HepG2 (cell line): ENCODE measurements at regions not wholly inside any gene's neighbourhood (a gene's known extent, or its start where the extent isn't known, plus 50 kb on each side); places are given as distances from the start of the nearest gene placed in this dataset.

Experiments
- ATAC-seq: fragments of 200-7000 bp; cut with Tn5 transposase; 3 replicates; pipeline ENCODE4 v1.9.1; 2020; ENCODE audit warnings: mild to moderate bottlenecking, moderate library complexity
- BruUV-seq: library from RNA; stranded (reverse); fragments of 400-500 nt; replicated peaks from 2 replicates; lab custom pipeline; 2021; lab: Mats Ljungman, UMichigan
- CTCF ChIA-PET: fragments of 300-600 bp; formaldehyde crosslinking; extraction: SDS; loops from one replicate; lab custom pipeline; 2021; ENCODE audit warnings: low total read pairs, inconsistent platforms, low intra/inter-chr PET ratio; lab: Yijun Ruan, JAX
- POLR2A ChIA-PET: fragments of 350-600 bp; sonication (Branson Sonifier 250); formaldehyde crosslinking; loops from one replicate; lab custom pipeline; 2020; ENCODE audit warnings: antibody characterized with exemption, inconsistent platforms; lab: Yijun Ruan, JAX
- DNase-seq: peaks from one replicate; pipeline ENCODE4 v3.0.0-alpha.2; 2015; ENCODE audit warnings: low spot score
- FAIRE-seq: peaks from 3 replicates; lab custom pipeline; 2011; peaks lifted over from hg19 to GRCh38; lab: Jason Lieb, UNC
- H2AFZ ChIP-seq: one replicate; pipeline ENCODE4 v1.6.1; 2011; ENCODE audit warnings: low read length, inconsistent platforms
- H3K27ac ChIP-seq: fragments of 300-600 bp; 3 replicates; pipeline ENCODE4 v1.8.0; 2011; ENCODE audit warnings: mixed run types, mild to moderate bottlenecking, mixed read lengths, low read length, inconsistent platforms; ENCODE audit not compliant: insufficient read depth; ENCODE audit errors: extremely low read length
- H3K27me3 ChIP-seq, 2 experiments: fragments of 200-600 bp in 1 of 2; 2 replicates in 1 of 2; 3 replicates in 1 of 2; pipeline versions ENCODE4 v1.6.0 to v1.8.0; 2011; ENCODE audit warnings: low read length in 2 of 2, mild to moderate bottlenecking in 2 of 2, moderate library complexity in 2 of 2, inconsistent platforms in 1 of 2; ENCODE audit not compliant: insufficient read depth in 2 of 2, control insufficient read depth in 1 of 2
- H3K36me3 ChIP-seq, 2 experiments: fragments of 200-600 bp in 1 of 2; replicated peaks in 1 of 2; 2 replicates in 1 of 2; 3 replicates in 1 of 2; pipeline versions ENCODE4 v1.5.1 to v1.8.0; 2011; ENCODE audit warnings: low read length in 2 of 2, inconsistent platforms in 1 of 2; ENCODE audit not compliant: insufficient read depth in 2 of 2, control insufficient read depth in 1 of 2
- H3K4me1 ChIP-seq: 2 replicates; pipeline ENCODE4 v1.5.1; 2012; ENCODE audit warnings: low read length, inconsistent platforms; ENCODE audit not compliant: insufficient read depth
- H3K4me2 ChIP-seq: 2 replicates; pipeline ENCODE4 v1.6.0; 2011; ENCODE audit warnings: low read depth, low read length, inconsistent platforms
- H3K4me3 ChIP-seq, 3 experiments: fragments of 200-600 bp in 1 of 3; sonication (generic), shearing (Covaris generic) in 1 of 3; replicated peaks in 1 of 3; 2 replicates each; pipeline ENCODE4 v1.5.1; 2011 to 2016; ENCODE audit warnings: low read length in 3 of 3, inconsistent platforms in 2 of 3, low read depth in 2 of 3, mild to moderate bottlenecking in 2 of 3, control low read depth in 1 of 3, mixed read lengths in 1 of 3; ENCODE audit not compliant: insufficient read depth in 1 of 3
- H3K79me2 ChIP-seq: one replicate; pipeline ENCODE4 v1.6.1; 2011; ENCODE audit warnings: low read length, inconsistent platforms; ENCODE audit not compliant: insufficient read depth
- H3K9ac ChIP-seq: 2 replicates; pipeline ENCODE4 v1.6.0; 2011; ENCODE audit warnings: mild to moderate bottlenecking, low read depth, low read length, inconsistent platforms; ENCODE audit not compliant: insufficient read depth
- H3K9me3 ChIP-seq: 2 replicates; pipeline ENCODE4 v1.5.1; 2012; ENCODE audit warnings: mild to moderate bottlenecking, low read length
- H4K20me1 ChIP-seq: 2 replicates; pipeline ENCODE4 v1.6.0; 2011; ENCODE audit warnings: inconsistent platforms, mild to moderate bottlenecking, low read length, moderate library complexity; ENCODE audit not compliant: insufficient read depth
- ARNTL ChIP-seq: sonication (generic); formaldehyde crosslinking; IDR thresholded peaks from 2 replicates; pipeline ENCODE4 v1.4.0; 2020; ENCODE audit warnings: mild to moderate bottlenecking, missing genetic modification reagents
- ATF7 ChIP-seq, 2 experiments: fragments of 450-650 bp in 1 of 2; sonication (generic) in 1 of 2; formaldehyde crosslinking in 1 of 2; IDR thresholded peaks; 2 replicates each; pipeline versions ENCODE4 v1.4.0 to v1.6.1; 2016 to 2020; ENCODE audit warnings: antibody characterized with exemption in 1 of 2, mild to moderate bottlenecking in 1 of 2, missing genetic modification reagents in 1 of 2
- BORCS8-MEF2B ChIP-seq: sonication (generic); formaldehyde crosslinking; IDR thresholded peaks from 2 replicates; pipeline ENCODE4 v1.8.0; 2022; ENCODE audit warnings: mild to moderate bottlenecking, missing genetic modification reagents
- CHD2 ChIP-seq: IDR thresholded peaks from 2 replicates; pipeline ENCODE4 v1.6.1; 2011; ENCODE audit warnings: low read depth, low read length, improper control_type of control experiment
- JUND ChIP-seq: sonication (generic); formaldehyde crosslinking; IDR thresholded peaks from 2 replicates; pipeline ENCODE4 v1.8.0; 2022; ENCODE audit warnings: mild to moderate bottlenecking, missing genetic modification reagents
- MXD3 ChIP-seq: IDR thresholded peaks from 2 replicates; pipeline ENCODE4 v1.6.1; 2016; ENCODE audit warnings: mild to moderate bottlenecking, missing biosample characterization, missing genetic modification reagents
- NCOA5 ChIP-seq: sonication (generic); formaldehyde crosslinking; IDR thresholded peaks from 2 replicates; pipeline ENCODE4 v1.4.0; 2020; ENCODE audit warnings: missing genetic modification reagents
- PHF8 ChIP-seq: sonication (generic); formaldehyde crosslinking; IDR thresholded peaks from 2 replicates; pipeline ENCODE4 v1.5.0; 2020; ENCODE audit warnings: missing genetic modification reagents
- SMC3 ChIP-seq: IDR thresholded peaks from 2 replicates; pipeline ENCODE4 v1.6.1; 2011; ENCODE audit warnings: low read length, improper control_type of control experiment
- SRY ChIP-seq: sonication (generic); formaldehyde crosslinking; IDR thresholded peaks from 2 replicates; pipeline ENCODE4 v1.8.0; 2022; ENCODE audit warnings: mild to moderate bottlenecking, missing genetic modification reagents
- TFAP4 ChIP-seq: sonication (generic); IDR thresholded peaks from 2 replicates; pipeline ENCODE4 v1.6.1; 2016; ENCODE audit warnings: low read depth, borderline replicate concordance
- THYN1 ChIP-seq: sonication (generic); formaldehyde crosslinking; IDR thresholded peaks from 2 replicates; pipeline ENCODE4 v1.8.1; 2023; ENCODE audit warnings: low read depth, mild to moderate bottlenecking, moderate library complexity, missing genetic modification reagents, borderline replicate concordance
- TRAFD1 ChIP-seq: sonication (generic); formaldehyde crosslinking; IDR thresholded peaks from 2 replicates; pipeline ENCODE4 v1.5.1; 2020; ENCODE audit warnings: missing genetic modification reagents, mild to moderate bottlenecking, borderline replicate concordance
- XRCC5 ChIP-seq: fragments of 200-400 bp; formaldehyde crosslinking; optimal IDR thresholded peaks from 2 replicates; pipeline ENCODE3; 2017; ENCODE audit warnings: mild to moderate bottlenecking, low read length
- ZGPAT ChIP-seq: IDR thresholded peaks from 2 replicates; pipeline ENCODE4 v1.6.1; 2016; ENCODE audit warnings: mild to moderate bottlenecking
- ZNF30 ChIP-seq: sonication (generic); formaldehyde crosslinking; IDR thresholded peaks from 2 replicates; pipeline ENCODE4 v1.5.0; 2020; ENCODE audit warnings: mild to moderate bottlenecking, missing genetic modification reagents
- ZNF576 ChIP-seq: sonication (generic); formaldehyde crosslinking; IDR thresholded peaks from 2 replicates; pipeline ENCODE4 v1.4.0; 2020; ENCODE audit warnings: mild to moderate bottlenecking, missing genetic modification reagents
- ZSCAN30 ChIP-seq: sonication (generic); formaldehyde crosslinking; IDR thresholded peaks from 2 replicates; pipeline ENCODE4 v1.5.0; 2020; ENCODE audit warnings: mild to moderate bottlenecking, missing genetic modification reagents
- WGBS: methylation state at CpG from one replicate; pipeline ENCODE4 v1.1.6; 2017; ENCODE audit warnings: low lambda C conversion rate; 5-methylcytosine and 5-hydroxymethylcytosine counted together
- in situ Hi-C: cut with HindIII; loops from 2 replicates; pipeline ENCODE4 v1.10.0; 2017; ENCODE audit warnings: low pct_unique_long_range_greater_than_20kb; ENCODE audit not compliant: extremely low pct_ligation_motif_present
- intact Hi-C: fragments of 100-400 bp; cut with micrococcal nuclease; formaldehyde crosslinking; loops from one replicate; pipeline ENCODE4 v1.10.0; 2022; ENCODE audit not compliant: unreplicated experiment

- WGBS: 4% methylated on average over 8 of the region's 8 CpGs
- no peak overlapping the region for H3K9ac ChIP-seq
- no peaks in the 10 kb centered on the region for H3K79me2 ChIP-seq
- FAIRE-seq (no peak), ATAC-seq (no peak), DNase-seq (no peak)
- H3K36me3 ChIP-seq: no peaks in the 10 kb centered on the region
- no peak overlapping the region for H2AFZ ChIP-seq
- intact Hi-C loops: no loop called here
- H3K27ac ChIP-seq: no peak overlapping the region
- no peak overlapping the region for H3K4me3 ChIP-seq
- no TSS peak for BruUV-seq
- in situ Hi-C loops: no loop called here
- CTCF ChIA-PET: no interaction called here
- no peaks in the 10 kb centered on the region for H4K20me1 ChIP-seq
- no peaks in the 10 kb centered on the region for H3K27me3 ChIP-seq
- POLR2A ChIA-PET: no interaction called here
- H3K9me3 ChIP-seq: peaks cover 34% of the 10 kb centered on the region
- H3K4me1 ChIP-seq: no peaks in the 10 kb centered on the region
- TF ChIP-seq JUND (CRISPR knock-in tag) (no peak), ZGPAT (CRISPR knock-in tag) (no peak), ARNTL (CRISPR knock-in tag) (no peak), TRAFD1 (no peak), XRCC5 (no peak), PHF8 (CRISPR knock-in tag) (no peak), ZSCAN30 (no peak), TFAP4 (no peak), ZNF576 (no peak), MXD3 (CRISPR knock-in tag) (no peak), THYN1 (no peak), SRY (CRISPR knock-in tag) (no peak), NCOA5 (CRISPR knock-in tag) (no peak), ZNF30 (CRISPR knock-in tag) (no peak), SMC3 (no peak), CHD2 (no peak), BORCS8-MEF2B (CRISPR knock-in tag) (no peak), ATF7 (IDR thresholded peaks at IDR 0.05) (no peak), ATF7 (CRISPR knock-in tag; IDR thresholded peaks at IDR 0.05) (no peak)
- H3K4me2 ChIP-seq: no peak overlapping the region
Observed at GRCh38 chr20:39452583-39453340, 490.6 kb downstream of the DHX35 start.
